Activated CD8-positive, alpha-beta T cell treated with anti-CD3 and anti-CD28 coated beads for 36 hours (primary cell): ENCODE measurements at regions not wholly inside any gene's neighbourhood (a gene's known extent, or its start where the extent isn't known, plus 50 kb on each side); places are given as distances from the start of the nearest gene placed in this dataset.

Experiments used
- ATAC-seq: fragments of 200-7000 bp; cut with Tn5 transposase; one replicate; pipeline ENCODE4 v1.10.0; 2021; ENCODE audit warnings: mild to moderate bottlenecking, moderate library complexity
- CTCF ChIA-PET: fragments of 350-600 bp; sonication (Branson Sonifier 250); formaldehyde crosslinking; loops from one replicate; lab custom pipeline; 2021; ENCODE audit warnings: antibody characterized with exemption; lab: Charles Lee
- POLR2A ChIA-PET: fragments of 350-600 bp; sonication (Branson Sonifier 250); formaldehyde crosslinking; loops from one replicate; lab custom pipeline; 2021; ENCODE audit warnings: antibody characterized with exemption; lab: Charles Lee
- DNase-seq: peaks from one replicate; pipeline ENCODE4 v3.0.0-alpha.2; 2020
- H3K27ac Mint-ChIP-seq: one replicate; pipeline ENCODE4 v1.8.0; 2021; ENCODE audit warnings: mild to moderate bottlenecking, mixed read lengths
- H3K27me3 Mint-ChIP-seq: one replicate; pipeline ENCODE4 v1.8.0; 2021; ENCODE audit warnings: mixed read lengths
- H3K36me3 Mint-ChIP-seq: one replicate; pipeline ENCODE4 v1.8.0; 2021; ENCODE audit warnings: low read depth, mixed read lengths
- H3K4me1 Mint-ChIP-seq: one replicate; pipeline ENCODE4 v1.8.0; 2021; ENCODE audit warnings: low read depth, mixed read lengths
- H3K4me3 Mint-ChIP-seq: one replicate; pipeline ENCODE4 v1.8.0; 2021; ENCODE audit warnings: mild to moderate bottlenecking, moderate library complexity, mixed read lengths
- H3K9me3 Mint-ChIP-seq: one replicate; pipeline ENCODE4 v1.8.0; 2021; ENCODE audit warnings: mixed read lengths
- intact Hi-C: fragments of 100-400 bp; cut with micrococcal nuclease; formaldehyde crosslinking; loops from one replicate; pipeline ENCODE4 v1.10.0; 2022
- TF ChIP-seq, protein P1 (sequence below): fragments of 200-600 bp; IDR thresholded peaks from one replicate; pipeline ENCODE4 v1.8.0; 2022; ENCODE audit warnings: antibody characterized with exemption, mild to moderate bottlenecking

GRCh38 chr5:125050926-125051325, 304.5 kb upstream of the ZNF608 start:
- no peak for DNase-seq
- no peak for ATAC-seq
- Mint-ChIP-seq H3K36me3 (no peaks in the 10 kb centered on the region), H3K27ac (no peak overlapping the region), H3K4me3 (no peak overlapping the region), H3K27me3 (no peaks in the 10 kb centered on the region), H3K9me3 (no peaks in the 10 kb centered on the region), H3K4me1 (no peaks in the 10 kb centered on the region)
- intact Hi-C loops = no loop called here
- POLR2A ChIA-PET = no interaction called here
- CTCF ChIA-PET = no interaction called here
- TF ChIP-seq, protein P1, sequence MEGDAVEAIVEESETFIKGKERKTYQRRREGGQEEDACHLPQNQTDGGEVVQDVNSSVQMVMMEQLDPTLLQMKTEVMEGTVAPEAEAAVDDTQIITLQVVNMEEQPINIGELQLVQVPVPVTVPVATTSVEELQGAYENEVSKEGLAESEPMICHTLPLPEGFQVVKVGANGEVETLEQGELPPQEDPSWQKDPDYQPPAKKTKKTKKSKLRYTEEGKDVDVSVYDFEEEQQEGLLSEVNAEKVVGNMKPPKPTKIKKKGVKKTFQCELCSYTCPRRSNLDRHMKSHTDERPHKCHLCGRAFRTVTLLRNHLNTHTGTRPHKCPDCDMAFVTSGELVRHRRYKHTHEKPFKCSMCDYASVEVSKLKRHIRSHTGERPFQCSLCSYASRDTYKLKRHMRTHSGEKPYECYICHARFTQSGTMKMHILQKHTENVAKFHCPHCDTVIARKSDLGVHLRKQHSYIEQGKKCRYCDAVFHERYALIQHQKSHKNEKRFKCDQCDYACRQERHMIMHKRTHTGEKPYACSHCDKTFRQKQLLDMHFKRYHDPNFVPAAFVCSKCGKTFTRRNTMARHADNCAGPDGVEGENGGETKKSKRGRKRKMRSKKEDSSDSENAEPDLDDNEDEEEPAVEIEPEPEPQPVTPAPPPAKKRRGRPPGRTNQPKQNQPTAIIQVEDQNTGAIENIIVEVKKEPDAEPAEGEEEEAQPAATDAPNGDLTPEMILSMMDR = no peak

GRCh38 chr5:125052584-125052983, 306.1 kb upstream of the ZNF608 start:
- no peak for ATAC-seq
- H3K27me3 Mint-ChIP-seq = no peaks in the 10 kb centered on the region

DNA sequence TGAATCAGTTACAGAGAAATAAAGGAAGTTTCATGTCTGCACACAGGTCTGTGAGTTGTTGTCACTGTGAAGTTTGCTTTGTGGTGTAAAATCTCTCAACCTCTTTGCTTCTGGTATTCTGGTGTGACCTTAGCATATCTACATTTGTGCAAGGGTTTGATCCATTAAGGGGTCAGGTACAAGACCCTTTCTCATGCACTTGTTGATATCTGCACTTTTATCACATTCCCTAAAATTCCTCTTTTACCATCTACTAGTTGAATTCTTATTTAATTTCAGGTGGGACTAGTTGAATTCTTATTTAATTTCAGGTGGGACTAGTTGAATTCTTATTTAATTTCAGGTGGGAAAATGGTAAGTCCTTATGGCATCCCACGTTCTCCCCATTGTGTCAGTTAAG, 306.7 kb upstream of the ZNF608 start:
- no peaks in the 10 kb centered on the region for H3K27me3 Mint-ChIP-seq
- H3K4me3 Mint-ChIP-seq = no peak overlapping the region
- no peaks in the 10 kb centered on the region for H3K9me3 Mint-ChIP-seq
- DNase-seq (no peak), ATAC-seq (no peak)
- H3K36me3 Mint-ChIP-seq = no peaks in the 10 kb centered on the region
- H3K27ac Mint-ChIP-seq = no peak overlapping the region
- ChIA-PET CTCF (no interaction called here), POLR2A (no interaction called here)
- intact Hi-C loops = no loop called here
- H3K4me1 Mint-ChIP-seq = no peaks in the 10 kb centered on the region
- TF ChIP-seq, protein P1 = no peak

More at GRCh38 chr5:125052584-125052983, 306.1 kb upstream of the ZNF608 start:
- Mint-ChIP-seq H3K9me3 (no peaks in the 10 kb centered on the region), H3K4me3 (no peak overlapping the region), H3K36me3 (no peaks in the 10 kb centered on the region), H3K27ac (no peak overlapping the region), H3K4me1 (no peaks in the 10 kb centered on the region)
- DNase-seq = no peak
- TF ChIP-seq, protein P1 = no peak
- ChIA-PET POLR2A (no interaction called here), CTCF (no interaction called here)
- intact Hi-C loops = no loop called here

DNA sequence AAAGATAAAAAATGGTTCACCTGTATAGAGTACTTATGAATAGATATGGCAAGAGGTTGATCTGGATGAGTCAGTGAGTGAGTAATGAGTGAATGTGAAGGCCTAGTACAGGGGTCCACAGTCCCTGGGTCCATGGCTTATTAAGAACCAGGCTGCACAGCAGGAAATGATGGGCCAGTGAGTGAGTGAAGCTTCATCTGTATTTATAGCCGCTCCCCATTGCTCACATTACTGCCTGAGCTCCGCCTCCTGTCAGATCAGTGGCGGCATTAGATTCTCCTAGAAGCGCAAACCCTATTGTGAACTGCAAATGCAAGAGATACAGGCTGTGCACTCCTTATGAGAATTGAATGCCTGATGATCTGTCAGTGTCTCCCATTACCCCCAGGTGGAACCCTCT, 307.7 kb upstream of the ZNF608 start:
- intact Hi-C loops = no loop called here
- Mint-ChIP-seq H3K27ac (no peak overlapping the region), H3K27me3 (no peaks in the 10 kb centered on the region), H3K36me3 (no peaks in the 10 kb centered on the region), H3K9me3 (no peaks in the 10 kb centered on the region), H3K4me1 (no peaks in the 10 kb centered on the region), H3K4me3 (no peak overlapping the region)
- ATAC-seq (no peak), DNase-seq (no peak)
- TF ChIP-seq, protein P1 = no peak
- ChIA-PET CTCF (no interaction called here), POLR2A (no interaction called here)

- TF ChIP-seq, protein P1 = no peak
- no peak overlapping the region for H3K4me3 Mint-ChIP-seq
- ATAC-seq = no peak
- intact Hi-C loops = no loop called here
- CTCF ChIA-PET = no interaction called here
- H3K36me3 Mint-ChIP-seq = no peaks in the 10 kb centered on the region
- no peaks in the 10 kb centered on the region for H3K27me3 Mint-ChIP-seq
- no peak overlapping the region for H3K27ac Mint-ChIP-seq
- no peaks in the 10 kb centered on the region for H3K9me3 Mint-ChIP-seq
- no peaks in the 10 kb centered on the region for H3K4me1 Mint-ChIP-seq
- DNase-seq = no peak
- POLR2A ChIA-PET = no interaction called here
Measured at GRCh38 chr5:125056671-125057485, 310.4 kb upstream of the ZNF608 start.
